ENCODE measurements at regions not wholly inside any gene's neighbourhood (a gene's known extent, or its start where the extent isn't known, plus 50 kb on each side); places are given as distances from the start of the nearest gene placed in this dataset.
"Not testable (repeated sequence)": the region's sequence is repeated elsewhere in the genome, so short reads cannot be mapped to it uniquely, and the experiment has no call there.

DNA sequence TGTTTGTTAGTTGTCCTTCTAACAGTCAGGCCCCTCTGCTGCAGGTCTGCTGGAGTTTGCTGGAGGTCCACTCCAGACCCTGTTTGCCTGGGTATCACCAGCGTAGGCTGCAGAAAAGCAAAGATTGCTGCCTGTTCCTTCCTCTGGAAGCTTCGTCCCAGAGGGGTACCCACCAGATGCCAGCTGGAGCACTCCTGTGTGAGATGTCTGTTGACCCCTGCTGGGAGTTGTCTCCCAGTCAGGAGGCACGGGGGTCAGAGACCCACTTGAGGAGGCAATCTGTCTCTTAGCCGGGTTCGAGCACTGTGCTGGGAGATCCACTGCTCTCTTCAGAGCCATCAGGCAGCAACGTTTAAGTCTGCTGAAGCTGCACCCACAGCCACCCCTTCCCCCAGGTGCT, 1356.4 kb downstream of the RPA4 start:
- intact Hi-C loops (cut with DNase I), result not testable (repeated sequence)

DNA sequence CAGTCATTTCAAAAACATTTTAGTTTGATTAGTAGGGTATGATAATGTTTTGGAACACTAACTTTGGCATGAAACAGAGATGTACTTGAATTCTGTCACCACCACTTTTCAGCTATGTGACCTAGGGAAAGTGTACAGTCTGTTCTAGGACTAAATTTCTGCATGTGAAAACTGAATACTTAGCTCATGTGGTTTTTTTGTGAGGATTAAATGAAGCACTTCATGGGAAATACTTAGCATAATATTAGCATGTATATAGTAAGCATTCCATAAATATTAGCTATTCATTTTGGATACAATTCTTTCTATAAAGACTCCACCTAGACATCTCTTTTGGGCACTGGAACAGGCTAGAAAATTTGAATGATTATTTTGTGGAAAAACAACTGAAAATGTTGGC, 1379.4 kb downstream of the RPA4 start:
- intact Hi-C loops (cut with DNase I), result no loop called here
- DNase-seq (ENCODE audit: low spot score), result no peak

More for the DNA sequence above, 1356.4 kb downstream of the RPA4 start:
- not testable (repeated sequence) for DNase-seq (ENCODE audit: low spot score)

DNA sequence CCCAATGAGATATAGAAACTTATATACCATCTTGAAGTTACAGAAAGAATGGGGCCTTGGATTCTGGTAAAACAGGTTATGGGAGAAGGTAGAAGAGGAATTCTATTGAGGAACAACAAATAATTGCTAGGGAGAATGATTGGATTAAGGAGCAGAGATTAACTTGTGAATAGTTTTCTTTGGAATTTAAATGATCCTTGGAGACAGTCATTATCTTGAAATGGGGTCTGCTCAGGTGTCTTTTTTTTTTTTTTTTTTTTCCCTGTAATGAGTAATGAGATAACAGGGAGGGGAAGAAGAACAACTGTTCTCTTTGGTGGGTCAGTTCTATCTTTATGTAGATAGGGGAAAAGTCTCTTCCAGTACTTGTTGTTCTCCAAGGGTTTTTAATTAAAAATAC, 1406.0 kb downstream of the RPA4 start:
- no peak for DNase-seq (ENCODE audit: low spot score)
- intact Hi-C loops (cut with DNase I), result no loop called here

DNA sequence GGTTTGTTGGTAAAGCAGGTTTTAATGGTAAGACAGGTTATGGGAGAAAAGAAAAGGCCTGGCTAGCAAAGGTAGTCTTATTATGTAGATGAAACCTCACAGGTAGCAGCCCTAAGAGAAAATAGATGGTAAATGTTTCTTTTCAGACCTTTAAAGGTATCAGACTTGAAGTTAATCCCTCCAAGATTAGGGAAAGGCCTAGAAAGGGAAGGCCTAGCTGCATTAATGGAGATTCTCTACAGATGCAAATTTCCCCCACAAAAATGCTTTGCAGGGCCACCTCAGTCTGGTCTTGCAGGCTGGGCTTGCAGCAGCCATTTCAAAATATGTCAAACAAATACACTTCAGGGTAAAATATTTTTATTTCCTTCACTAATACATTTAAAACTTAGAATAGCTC, 1410.6 kb downstream of the RPA4 start:
- intact Hi-C loops (cut with DNase I), result no loop called here
- no peak for DNase-seq (ENCODE audit: low spot score)

DNA sequence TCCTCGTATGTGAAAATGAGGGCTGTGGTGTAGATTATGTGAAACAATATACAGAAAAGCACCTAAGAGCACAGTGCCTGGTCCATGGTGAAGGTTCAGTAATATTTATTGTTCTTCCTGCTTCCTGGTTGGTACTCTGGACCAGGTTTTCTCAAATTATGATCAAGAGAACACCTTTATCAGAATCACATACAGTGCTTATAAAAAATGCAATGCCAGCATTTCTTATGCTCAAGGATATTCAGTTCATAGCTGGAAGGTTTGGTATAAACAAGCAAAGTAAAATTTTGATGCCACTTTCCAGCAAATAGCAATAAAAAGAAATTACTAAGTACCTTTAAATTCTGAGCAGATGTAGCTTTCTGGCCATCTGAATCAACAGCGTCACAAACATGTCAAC, 1412.4 kb downstream of the RPA4 start:
- DNase-seq (ENCODE audit: low spot score), result no peak

DNA sequence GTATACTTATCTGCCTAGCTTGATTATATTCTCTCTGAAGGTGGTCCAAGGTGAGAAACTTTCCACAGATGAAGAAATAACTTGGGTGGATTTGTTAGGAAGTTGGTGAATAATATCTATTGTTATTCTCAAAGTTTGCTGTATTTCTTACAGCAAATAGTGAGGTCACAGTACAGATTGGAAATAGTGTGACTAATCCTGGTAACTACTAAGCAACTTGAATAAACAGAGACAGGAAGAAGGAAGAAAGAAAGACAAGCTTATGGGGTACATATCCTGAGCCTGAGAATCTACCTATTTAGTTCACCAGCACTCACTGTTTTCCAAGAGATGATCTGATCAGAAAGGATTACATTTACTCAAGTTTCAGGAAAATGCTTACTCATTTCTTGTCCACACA, 1416.1 kb downstream of the RPA4 start:
- intact Hi-C loops (cut with DNase I), result no loop called here
- DNase-seq (ENCODE audit: low spot score), result no peak

More for the DNA sequence above, 1412.4 kb downstream of the RPA4 start:
- intact Hi-C loops (cut with DNase I), result no loop called here

DNA sequence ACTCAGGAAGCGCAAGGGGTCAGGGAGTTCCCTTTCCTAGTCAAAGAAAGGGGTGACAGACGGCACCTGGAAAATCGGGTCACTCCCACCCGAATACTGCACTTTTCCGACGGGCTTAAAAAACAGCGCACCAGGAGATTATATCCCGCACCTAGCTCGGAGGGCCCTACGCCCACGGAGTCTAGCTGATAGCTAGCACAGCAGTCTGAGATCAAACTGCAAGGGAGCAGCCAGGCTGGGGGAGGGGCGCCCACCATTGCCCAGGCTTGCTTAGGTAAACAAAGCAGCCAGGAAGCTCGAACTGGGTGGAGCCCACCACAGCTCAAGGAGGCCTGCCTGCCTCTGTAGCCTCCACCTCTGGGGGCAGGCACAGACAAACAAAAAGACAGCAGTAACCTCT, 1416.8 kb downstream of the RPA4 start:
- intact Hi-C loops (cut with DNase I); DNase-seq (ENCODE audit: low spot score): not testable (repeated sequence)

DNA sequence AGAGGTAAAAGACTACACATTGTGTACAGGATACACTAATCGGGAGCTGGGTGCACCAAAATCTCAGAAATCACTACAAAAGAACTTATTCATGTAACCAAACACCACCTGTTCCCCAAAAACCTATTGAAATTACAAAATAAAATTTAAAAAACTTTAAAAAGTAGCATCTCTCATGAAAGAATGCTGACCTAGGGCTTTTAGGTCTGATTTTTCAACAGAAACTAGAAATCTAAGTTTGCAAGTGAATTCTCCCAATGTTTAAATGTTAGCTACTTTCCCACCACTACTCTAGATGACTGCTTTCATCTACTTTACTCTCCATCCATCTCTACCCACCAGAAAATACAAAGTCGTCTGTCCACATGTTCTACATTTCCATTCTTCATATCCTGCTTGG, 1447.7 kb downstream of the RPA4 start:
- no peak for DNase-seq (ENCODE audit: low spot score)
- intact Hi-C loops (cut with DNase I), result no loop called here

DNA sequence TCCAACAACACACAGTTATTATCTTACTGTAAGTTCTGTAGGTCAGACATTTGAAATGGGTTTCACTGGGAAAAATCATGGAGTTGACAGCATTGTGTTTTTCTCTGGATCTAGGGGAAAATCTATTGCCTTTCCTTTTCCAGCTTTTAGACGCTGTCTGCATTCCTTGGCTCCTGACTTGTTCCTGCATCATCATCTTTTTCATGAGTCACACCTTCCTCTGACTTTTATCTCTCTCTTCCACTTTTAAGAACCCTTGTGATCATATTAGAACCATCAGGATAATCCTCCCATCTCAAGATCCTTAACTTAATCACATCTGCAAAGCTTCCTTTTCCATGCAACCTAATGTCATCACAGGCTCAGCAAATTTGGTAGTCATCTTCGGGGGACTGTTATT, 1454.8 kb downstream of the RPA4 start:
- intact Hi-C loops (cut with DNase I), result no loop called here
- no peak for DNase-seq (ENCODE audit: low spot score)

DNA sequence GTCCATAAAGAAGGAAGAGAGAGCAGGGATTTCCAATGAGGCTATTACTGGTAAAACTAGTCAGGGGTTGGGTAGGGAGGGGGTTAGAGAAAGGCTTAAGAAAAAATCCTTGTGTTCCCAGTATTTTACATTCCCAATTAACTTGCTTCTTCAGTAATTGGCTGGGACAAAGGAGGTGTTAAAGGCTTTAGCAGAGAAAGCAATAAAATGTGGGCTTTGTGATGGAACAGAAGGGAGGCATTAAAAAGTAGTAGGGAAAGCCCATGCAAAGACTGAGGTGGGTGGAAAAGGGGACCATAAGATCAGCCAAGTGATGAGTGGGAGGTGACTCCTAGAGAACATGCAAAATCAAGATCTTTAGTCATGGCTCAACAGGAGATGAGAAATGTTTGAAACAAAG, 1467.2 kb downstream of the RPA4 start:
- intact Hi-C loops (cut with DNase I), result no loop called here
- DNase-seq (ENCODE audit: low spot score), result no peak

DNA sequence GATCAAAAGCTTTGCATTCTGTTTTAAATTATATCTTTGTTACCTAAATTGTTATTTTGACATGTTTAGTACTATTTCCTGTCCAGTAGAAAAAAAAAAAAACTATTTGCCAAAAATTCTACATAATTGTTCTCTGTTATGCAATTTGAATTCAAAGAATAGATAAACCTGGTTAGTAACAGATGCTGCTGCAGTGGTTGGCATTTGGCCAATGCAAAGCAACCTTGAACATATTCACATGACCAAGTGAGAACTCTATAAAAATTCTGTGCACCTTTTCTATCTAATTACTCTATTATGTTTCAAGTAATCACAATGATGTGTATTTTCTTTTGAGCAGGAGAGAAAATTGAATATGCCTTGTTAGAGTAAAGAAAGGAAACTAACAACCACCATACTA, 1473.4 kb downstream of the RPA4 start:
- DNase-seq (ENCODE audit: low spot score), result no peak
- intact Hi-C loops (cut with DNase I), result no loop called here

DNA sequence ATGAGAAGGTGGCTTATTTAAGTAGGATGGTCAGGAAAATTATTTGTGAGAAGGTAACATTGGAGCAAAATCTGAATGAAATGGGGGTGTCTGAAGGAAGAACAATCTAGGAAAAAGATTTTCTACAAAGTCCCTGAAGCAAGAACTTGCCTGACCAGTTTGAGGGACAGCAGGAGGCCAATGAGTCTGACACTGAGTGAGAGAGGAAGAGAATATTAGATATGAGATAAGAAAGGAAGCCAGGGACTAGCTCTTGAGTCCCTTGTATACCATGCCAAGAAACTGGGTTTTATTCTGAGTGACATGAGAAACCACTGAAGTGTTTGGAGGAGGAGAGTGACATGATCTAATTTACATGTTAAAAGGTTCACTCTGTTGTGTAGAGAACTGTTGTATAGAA, 1478.9 kb downstream of the RPA4 start:
- intact Hi-C loops (cut with DNase I), result no loop called here
- no peak for DNase-seq (ENCODE audit: low spot score)

DNA sequence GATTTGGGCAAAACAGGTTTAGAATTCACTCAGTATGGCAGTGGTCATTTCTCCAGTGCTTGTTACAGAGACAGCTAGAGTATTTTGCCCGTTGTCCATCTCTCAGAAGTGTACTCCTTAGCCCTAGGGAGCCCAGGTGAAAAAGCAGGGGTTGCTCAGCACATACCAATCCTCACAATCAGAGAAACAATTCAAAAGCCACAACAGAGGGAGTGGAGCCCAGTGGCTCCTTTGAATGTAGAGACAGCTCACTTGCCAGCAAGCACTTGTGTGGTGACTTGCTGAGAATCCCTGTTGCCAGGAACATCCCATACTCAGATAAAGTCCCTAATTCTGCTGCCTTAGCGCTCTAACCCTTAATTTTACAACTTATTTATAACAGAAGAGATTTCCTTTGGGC, 1488.3 kb downstream of the RPA4 start:
- intact Hi-C loops (cut with DNase I), result no loop called here
- no peak for DNase-seq (ENCODE audit: low spot score)

DNA sequence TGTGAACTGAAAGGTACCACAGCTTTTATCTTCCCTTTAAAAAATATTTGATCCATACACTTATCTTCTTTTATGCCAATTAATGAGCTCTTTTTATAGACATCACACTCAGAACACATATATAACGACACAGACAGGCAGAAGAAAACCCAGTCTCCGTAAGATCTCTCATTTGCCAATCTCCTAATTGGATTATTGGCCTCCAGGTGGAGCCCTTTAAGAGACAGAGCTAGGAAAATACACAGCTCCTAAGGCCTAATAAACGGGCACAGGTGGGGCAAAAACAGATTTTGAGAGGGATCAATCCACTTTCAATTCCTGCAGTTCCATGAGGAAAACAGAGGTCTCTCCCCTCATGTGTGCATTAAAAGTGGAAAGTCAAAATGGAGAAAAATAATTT, 1495.4 kb downstream of the RPA4 start:
- intact Hi-C loops (cut with DNase I), result no loop called here
- DNase-seq (ENCODE audit: low spot score), result no peak

DNA sequence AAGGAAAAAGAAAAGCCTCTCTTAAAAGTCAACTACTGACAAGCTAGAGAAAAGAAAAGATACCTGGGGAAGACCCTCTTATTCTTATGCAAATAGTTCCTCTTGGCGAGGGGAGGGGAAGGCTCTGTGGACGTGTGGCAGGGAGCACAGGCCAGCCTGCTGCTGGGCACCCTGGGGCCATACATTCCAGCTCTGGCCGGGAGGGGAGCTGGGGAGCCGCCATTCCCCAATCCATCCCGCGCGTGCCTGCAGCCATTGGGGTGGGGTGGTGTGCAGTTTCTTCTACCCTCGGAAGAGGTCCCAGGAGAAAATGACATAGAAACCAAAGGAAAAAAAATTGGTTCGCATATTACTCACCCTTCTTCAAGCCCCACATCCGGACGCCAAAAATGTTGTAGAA, 1496.4 kb downstream of the RPA4 start:
- intact Hi-C loops (cut with DNase I), result no loop called here

DNA sequence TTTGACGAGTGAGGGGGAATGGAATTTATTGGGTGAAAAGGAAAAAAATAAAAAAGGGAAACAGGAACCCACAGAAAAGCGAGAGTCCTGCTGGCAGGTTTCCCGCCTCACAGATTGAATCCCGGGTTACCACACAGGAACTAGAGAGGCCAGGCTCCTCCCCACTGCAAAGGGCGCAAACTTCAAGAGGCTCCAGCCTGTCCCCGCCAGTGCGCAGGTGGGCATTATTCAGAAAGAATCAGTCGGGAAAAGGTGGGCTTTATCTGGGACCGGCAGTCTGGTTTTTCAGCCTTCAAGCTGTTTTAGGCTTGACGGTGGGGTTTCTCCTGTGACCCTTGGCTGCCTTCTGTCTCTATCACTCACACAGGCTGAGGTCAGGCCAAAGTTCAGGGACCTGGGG, 1496.8 kb downstream of the RPA4 start:
- DNase-seq (ENCODE audit: low spot score), result no peak
- intact Hi-C loops (cut with DNase I), result no loop called here

More for the DNA sequence above, 1496.4 kb downstream of the RPA4 start:
- DNase-seq (ENCODE audit: low spot score), result no peak

DNA sequence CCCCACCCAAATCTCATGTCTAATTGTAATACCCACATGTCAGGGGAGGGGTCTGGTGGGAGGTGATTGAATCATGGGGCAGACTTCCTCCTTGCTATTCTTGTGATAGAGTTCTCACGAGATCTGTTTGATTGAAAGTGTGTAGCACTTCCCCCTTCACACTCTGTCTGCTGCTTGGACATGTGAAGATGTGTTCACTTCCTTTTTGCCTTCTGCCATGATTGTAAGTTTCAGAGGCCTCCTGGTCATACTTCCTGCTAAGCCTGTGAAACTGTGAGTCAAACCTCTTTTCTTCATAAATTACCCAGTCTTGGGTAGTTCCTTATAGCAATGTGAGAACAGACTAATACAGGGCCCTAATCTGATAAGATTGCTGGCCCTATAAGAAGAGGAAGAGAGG, 1514.8 kb downstream of the RPA4 start:
- intact Hi-C loops (cut with DNase I), result no loop called here
- DNase-seq (ENCODE audit: low spot score), result no peak

DNA sequence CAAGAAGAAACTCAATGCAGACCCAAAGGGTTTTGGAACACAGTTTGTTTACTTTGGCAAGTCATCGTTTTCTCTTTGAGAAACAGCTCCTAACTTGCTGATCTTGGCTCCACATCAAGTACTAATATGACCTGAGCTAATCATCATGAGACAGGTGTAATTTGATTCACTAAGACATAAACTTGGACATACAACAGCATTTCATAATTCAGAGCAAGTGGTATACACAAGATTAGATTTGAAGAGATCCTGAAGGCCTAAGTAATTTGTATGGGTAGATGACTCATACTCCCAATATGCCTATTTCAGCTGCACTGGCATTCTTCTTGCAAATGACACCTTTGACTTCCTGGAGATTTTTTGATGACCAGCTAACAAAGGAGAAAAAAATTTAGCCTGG, 1521.7 kb downstream of the RPA4 start:
- DNase-seq (ENCODE audit: low spot score), result no peak
- intact Hi-C loops (cut with DNase I), result no loop called here

DNA sequence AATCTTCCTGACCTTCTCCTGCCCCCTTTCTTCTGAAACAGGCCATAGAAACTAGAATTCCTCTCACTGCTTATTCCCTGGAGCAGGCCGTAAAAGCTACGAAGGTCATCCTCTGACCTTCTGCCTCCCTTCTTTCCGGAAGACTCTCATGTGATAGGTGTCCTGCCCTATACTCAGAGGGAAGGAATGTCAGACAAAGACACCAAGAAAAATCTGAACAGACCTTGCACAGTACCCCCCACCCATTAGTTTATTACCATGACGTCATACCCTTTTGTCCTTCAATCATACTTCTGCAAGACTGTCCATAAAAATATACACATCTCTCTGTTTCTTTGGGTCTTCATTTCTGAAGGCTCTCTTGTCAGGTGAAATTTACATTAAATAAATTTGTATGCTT, 1523.9 kb downstream of the RPA4 start:
- intact Hi-C loops (cut with DNase I), result no loop called here
- no peak for DNase-seq (ENCODE audit: low spot score)

DNA sequence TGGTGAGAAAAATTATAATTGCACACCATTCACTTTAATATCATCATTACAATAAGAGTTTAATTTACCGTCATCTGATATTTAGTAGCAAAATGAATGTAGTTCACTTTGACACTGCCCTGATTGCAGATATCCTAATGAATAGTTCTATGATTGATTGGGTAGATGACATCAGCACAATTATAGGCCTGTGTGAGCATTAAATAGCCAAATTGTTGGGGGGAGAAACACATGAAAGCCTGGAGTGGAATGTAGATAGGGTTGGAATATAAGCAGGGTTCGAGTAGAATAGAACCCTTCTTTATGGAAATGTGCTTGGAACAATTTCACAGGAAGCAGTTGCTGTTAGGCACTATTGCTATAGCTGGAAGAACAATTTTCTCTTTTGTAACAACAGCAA, 1526.2 kb downstream of the RPA4 start:
- intact Hi-C loops (cut with DNase I), result no loop called here
- no peak for DNase-seq (ENCODE audit: low spot score)

DNA sequence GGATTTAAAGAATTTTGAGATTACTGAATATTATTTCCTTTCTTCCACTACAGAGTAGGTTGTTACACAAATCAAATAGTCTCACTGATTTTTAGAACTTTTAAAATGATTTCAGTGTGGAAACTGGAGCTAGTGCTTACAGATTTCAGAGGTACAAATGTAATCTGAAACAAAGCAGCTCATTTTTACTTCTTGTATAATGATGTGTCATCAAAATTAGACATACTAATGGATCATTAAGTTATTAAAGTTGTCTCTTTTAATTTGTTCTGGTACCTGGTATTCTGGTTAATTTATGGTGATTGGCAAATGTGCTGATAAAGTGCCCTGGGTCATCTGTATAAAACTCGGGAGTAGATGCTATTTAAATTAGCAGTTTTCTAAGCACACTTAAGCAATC, 1528.3 kb downstream of the RPA4 start:
- no peak for DNase-seq (ENCODE audit: low spot score)
- intact Hi-C loops (cut with DNase I), result no loop called here

DNA sequence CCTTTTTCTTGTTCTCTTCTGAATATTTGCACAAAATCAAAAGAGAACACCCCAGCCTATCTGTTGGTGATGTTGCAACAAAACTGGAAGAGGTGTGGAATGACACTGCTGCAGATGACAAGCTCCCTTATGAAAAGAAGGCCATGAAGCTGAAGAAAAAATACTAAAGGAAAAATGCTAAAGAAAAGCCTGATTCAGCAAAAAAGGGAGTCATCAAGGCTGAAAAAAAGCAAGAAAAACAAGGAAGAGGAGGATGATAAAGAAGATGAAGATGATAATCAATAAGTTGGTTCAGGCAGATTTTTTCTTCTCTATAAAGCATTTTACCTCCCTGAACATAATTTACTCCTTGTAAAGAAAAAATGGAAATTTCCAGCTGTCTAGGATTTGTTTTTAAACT, 1538.8 kb downstream of the RPA4 start:
- no peak for DNase-seq (ENCODE audit: low spot score)

DNA sequence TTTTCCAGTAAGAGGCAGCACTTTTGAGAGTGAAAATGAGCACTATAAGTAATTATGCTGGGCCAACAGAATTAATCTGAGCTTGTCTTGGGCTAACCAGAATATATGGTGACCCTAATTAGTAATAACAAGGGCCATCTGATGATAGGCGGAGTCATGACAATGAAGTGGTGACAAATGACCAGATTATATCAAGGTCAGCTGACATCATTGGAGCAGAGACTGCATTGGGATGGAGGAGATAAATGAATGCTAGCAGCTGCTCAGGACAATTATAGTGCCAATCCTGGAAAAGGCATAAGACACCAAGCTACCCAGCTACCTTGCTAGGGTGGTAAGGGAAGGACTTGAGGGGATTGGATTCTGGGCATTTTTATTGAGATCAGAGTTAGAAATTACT, 1548.7 kb downstream of the RPA4 start:
- no peak for DNase-seq (ENCODE audit: low spot score)
- intact Hi-C loops (cut with DNase I), result no loop called here

More for the DNA sequence above, 1538.8 kb downstream of the RPA4 start:
- intact Hi-C loops (cut with DNase I), result no loop called here

Data from posterior vena cava (tissue), 2 donors.